Astrocyte of the cerebellum (primary cell): ENCODE measurements at regions not wholly inside any gene's neighbourhood (a gene's known extent, or its start where the extent isn't known, plus 50 kb on each side); places are given as distances from the start of the nearest gene placed in this dataset.

Experiments used
- DNase-seq: peaks from one replicate; pipeline ENCODE4 v3.0.0-alpha.2; 2011; ENCODE audit warnings: low read depth
- H3K4me3 ChIP-seq: 2 replicates; pipeline ENCODE4 v1.5.1; 2011; ENCODE audit warnings: mild to moderate bottlenecking, low read depth, low read length, moderate library complexity
- in situ Hi-C: cut with HindIII; loops from 2 replicates; pipeline ENCODE4 v1.10.0; 2017; ENCODE audit warnings: low sequenced_read_pairs
- TF ChIP-seq, protein P1 (sequence below): IDR thresholded peaks from 2 replicates; pipeline ENCODE4 v1.5.1; 2012; ENCODE audit warnings: low read length, low read depth, moderate library complexity, mild to moderate bottlenecking; ENCODE audit errors: missing control alignments

DNA sequence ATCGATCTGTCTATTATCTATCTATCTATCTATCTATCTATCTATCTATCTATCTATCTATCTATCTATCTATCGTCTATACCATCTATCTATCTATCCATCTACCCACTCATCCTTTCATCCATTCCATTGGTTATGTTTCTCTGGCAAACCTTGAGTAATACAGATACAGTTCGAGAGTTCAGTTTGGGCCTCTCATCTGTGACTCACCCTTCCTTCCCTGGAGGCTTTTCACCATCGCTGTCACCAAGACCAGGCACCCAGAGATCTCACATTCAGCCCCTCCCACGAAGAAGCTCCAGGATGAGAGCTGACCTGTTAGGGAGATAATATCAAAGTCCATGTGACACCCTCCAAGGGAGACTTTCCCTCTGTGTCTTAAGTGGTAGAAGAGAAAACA lies 164.1 kb upstream of the CELF4 start:
- TF ChIP-seq, protein P1, sequence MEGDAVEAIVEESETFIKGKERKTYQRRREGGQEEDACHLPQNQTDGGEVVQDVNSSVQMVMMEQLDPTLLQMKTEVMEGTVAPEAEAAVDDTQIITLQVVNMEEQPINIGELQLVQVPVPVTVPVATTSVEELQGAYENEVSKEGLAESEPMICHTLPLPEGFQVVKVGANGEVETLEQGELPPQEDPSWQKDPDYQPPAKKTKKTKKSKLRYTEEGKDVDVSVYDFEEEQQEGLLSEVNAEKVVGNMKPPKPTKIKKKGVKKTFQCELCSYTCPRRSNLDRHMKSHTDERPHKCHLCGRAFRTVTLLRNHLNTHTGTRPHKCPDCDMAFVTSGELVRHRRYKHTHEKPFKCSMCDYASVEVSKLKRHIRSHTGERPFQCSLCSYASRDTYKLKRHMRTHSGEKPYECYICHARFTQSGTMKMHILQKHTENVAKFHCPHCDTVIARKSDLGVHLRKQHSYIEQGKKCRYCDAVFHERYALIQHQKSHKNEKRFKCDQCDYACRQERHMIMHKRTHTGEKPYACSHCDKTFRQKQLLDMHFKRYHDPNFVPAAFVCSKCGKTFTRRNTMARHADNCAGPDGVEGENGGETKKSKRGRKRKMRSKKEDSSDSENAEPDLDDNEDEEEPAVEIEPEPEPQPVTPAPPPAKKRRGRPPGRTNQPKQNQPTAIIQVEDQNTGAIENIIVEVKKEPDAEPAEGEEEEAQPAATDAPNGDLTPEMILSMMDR: no peak
- no peak overlapping the region for H3K4me3 ChIP-seq
- DNase-seq: no peak
- in situ Hi-C loops: no loop called here

- no peak for DNase-seq
- no peak overlapping the region for H3K4me3 ChIP-seq
- TF ChIP-seq, protein P1: no peak
- in situ Hi-C loops: no loop called here
Observed at GRCh38 chr18:37724206-37724605, 158.6 kb upstream of the CELF4 start.

DNA sequence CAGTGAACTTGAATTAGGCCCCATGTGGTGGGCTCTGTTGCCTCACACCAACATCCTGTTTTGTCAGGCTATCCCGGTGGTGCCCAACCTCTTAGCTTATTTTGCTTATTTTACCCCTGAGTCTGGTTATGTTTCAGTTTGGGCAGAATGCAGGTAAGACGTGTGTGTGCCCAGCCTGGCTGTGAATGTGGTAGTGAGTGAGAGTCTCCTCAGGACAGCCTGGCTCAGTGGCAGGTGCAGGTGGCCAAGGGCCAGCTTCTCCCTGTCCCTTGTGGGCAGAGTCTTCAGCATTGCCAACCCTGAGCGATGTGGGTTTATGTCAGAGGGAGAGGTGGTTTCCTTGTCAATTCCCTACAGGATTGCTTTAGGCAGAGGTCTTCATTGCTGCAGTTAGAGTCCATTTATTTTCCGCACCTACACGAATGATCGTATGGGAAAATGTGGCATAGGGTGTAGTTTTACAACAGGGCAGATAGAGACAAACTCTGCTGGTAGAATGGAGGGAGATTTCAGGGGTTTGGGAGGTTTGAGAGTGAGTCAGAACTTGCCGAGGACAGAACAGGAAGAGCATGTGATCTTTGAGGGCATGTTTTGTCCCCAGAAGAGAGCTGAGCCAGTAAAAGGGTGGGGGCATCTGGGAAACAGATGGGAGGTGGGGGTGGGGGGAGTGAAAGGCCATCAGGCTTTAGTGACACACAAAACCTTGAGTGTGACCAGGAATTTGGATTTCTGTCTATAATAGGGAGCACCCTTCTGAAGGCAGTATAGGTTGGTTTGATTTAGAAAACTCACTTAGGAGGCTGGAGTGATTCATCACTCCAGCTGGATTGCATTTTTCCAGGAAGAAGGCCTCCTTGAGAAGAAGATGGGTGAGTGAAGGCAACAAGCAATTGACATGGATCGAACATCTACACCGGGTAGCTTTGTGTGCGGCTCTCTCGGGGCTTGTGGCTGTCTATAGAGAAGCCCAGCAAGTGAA lies 156.2 kb upstream of the CELF4 start:
- in situ Hi-C loops: no loop called here
- TF ChIP-seq, protein P1: no peak
- no peak for DNase-seq

GRCh38 chr18:37720663-37721062 lies 155.1 kb upstream of the CELF4 start:
- in situ Hi-C loops: no loop called here
- H3K4me3 ChIP-seq: no peak overlapping the region
- DNase-seq: no peak
- TF ChIP-seq, protein P1: no peak

More for the DNA sequence above, 156.2 kb upstream of the CELF4 start:
- no peak overlapping the region for H3K4me3 ChIP-seq

DNA sequence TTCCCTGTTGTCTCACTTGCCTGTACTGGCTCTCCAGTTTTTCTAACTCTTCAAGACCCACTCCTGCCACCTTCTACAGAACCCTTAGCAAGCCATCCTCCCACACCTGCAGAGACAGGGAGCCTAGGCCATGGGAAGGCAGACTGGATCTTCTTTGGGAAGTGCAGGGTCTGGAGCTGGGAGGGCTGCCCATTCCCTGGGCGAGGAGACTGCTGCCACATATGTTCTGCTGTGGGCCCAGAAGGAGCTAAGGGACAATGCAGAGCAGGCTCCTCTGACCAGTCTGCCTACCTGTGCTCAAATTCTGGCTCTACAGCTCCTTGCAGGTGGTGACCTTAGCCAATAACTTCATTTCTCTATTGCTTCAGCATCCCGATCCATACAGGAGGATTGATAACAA lies 152.1 kb upstream of the CELF4 start:
- in situ Hi-C loops: no loop called here
- TF ChIP-seq, protein P1: no peak
- H3K4me3 ChIP-seq: no peak overlapping the region
- DNase-seq: no peak

GRCh38 chr18:37717098-37717497 lies 151.5 kb upstream of the CELF4 start:
- no peak for DNase-seq
- in situ Hi-C loops: no loop called here
- TF ChIP-seq, protein P1: no peak
- H3K4me3 ChIP-seq: no peak overlapping the region
